Vagina (tissue), 2 donors: ENCODE measurements at regions not wholly inside any gene's neighbourhood (a gene's known extent, or its start where the extent isn't known, plus 50 kb on each side); places are given as distances from the start of the nearest gene placed in this dataset.
"Not testable (repeated sequence)": the region's sequence is repeated elsewhere in the genome, so short reads cannot be mapped to it uniquely, and the experiment has no call there.

Experiments used
- DNase-seq, 2 donors: peaks; one replicate each; pipeline ENCODE4 v3.0.0-alpha.2; 2017; ENCODE audit errors: extremely low spot score in 2 of 2
- H3K27ac ChIP-seq: fragments of 200-600 bp; sonication (generic); one replicate; pipeline ENCODE4 v1.5.1; 2019
- H3K27me3 ChIP-seq: fragments of 200-600 bp; sonication (generic); one replicate; pipeline ENCODE4 v1.5.1; 2019
- H3K36me3 ChIP-seq, 2 donors: fragments of 200-600 bp; sonication (generic); one replicate each; pipeline ENCODE4 v1.5.1; 2017 to 2019
- H3K4me1 ChIP-seq: fragments of 200-600 bp; sonication (generic); one replicate; pipeline ENCODE4 v1.5.1; 2019
- H3K4me3 ChIP-seq, 2 donors: fragments of 200-600 bp; sonication (generic); 1 replicate in 1 of 2; 2 replicates in 1 of 2; pipeline ENCODE4 v1.5.1; 2016 to 2019
- H3K9me3 ChIP-seq: fragments of 200-600 bp; sonication (generic); one replicate; pipeline ENCODE4 v1.5.1; 2019
- POLR2A ChIP-seq, 2 donors: fragments of 450-650 bp; IDR thresholded peaks; one replicate each; pipeline ENCODE4 v1.6.1; 2017; ENCODE audit warnings: antibody characterized with exemption in 2 of 2, mild to moderate bottlenecking in 2 of 2, moderate library complexity in 2 of 2
- POLR2AphosphoS5 ChIP-seq, 2 donors: sonication (generic); formaldehyde crosslinking; IDR thresholded peaks; one replicate each; pipeline ENCODE4 v1.9.0; 2017; ENCODE audit warnings: antibody characterized with exemption in 2 of 2, mild to moderate bottlenecking in 2 of 2, low read depth in 1 of 2; ENCODE audit not compliant: insufficient read depth in 1 of 2
- intact Hi-C: fragments of 100-400 bp; cut with DNase I; formaldehyde crosslinking; loops from one replicate; pipeline ENCODE4 v1.15.1; 2023
- TF ChIP-seq, protein P1 (sequence below), 3 experiments: fragments of 450-650 bp in 2 of 3; fragments of 200-600 bp in 1 of 3; sonication (generic) in 1 of 3; IDR thresholded peaks; one replicate each; pipeline ENCODE4 v1.5.1; 2017 to 2019; ENCODE audit warnings: antibody characterized with exemption in 3 of 3, mild to moderate bottlenecking in 2 of 3, moderate library complexity in 2 of 3

DNA sequence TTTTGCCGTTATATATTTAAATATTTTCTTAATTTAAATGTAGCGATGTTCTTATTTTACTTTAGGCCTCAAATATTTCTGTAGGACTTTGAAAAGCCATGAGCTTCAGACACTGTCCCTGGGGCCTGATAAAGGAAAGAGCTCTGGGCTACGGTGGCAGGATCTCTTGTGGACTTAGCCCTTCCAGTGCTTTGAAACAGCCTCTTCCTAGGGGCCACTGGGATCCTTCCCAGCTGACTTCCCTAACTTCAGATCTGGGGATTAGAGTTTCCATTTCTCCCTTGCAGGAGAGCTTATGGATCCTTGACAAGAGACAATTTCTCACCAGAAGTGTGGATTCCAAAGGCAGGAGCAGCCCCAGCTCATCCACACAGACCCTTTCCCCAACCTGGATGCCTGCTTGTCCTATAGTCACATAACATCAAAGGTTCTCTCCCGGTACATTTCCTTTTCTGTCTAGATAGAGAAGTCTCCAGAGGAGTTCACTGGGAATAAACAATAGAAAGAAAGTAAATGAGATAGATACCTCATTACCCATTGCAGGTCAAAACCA, 221.4 kb downstream of the TTC6 start:
- no peak for DNase-seq
- no peaks in the 10 kb centered on the region for H3K27me3 ChIP-seq
- TF ChIP-seq, protein P1, sequence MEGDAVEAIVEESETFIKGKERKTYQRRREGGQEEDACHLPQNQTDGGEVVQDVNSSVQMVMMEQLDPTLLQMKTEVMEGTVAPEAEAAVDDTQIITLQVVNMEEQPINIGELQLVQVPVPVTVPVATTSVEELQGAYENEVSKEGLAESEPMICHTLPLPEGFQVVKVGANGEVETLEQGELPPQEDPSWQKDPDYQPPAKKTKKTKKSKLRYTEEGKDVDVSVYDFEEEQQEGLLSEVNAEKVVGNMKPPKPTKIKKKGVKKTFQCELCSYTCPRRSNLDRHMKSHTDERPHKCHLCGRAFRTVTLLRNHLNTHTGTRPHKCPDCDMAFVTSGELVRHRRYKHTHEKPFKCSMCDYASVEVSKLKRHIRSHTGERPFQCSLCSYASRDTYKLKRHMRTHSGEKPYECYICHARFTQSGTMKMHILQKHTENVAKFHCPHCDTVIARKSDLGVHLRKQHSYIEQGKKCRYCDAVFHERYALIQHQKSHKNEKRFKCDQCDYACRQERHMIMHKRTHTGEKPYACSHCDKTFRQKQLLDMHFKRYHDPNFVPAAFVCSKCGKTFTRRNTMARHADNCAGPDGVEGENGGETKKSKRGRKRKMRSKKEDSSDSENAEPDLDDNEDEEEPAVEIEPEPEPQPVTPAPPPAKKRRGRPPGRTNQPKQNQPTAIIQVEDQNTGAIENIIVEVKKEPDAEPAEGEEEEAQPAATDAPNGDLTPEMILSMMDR (IDR thresholded peaks at IDR 0.05): no peak
- TF ChIP-seq POLR2A (IDR thresholded peaks at IDR 0.05) (no peak), POLR2AphosphoS5 (IDR thresholded peaks at IDR 0.05; ENCODE audit: insufficient read depth in 1 of 2, low read depth in 1 of 2) (no peak)
- H3K9me3 ChIP-seq: no peaks in the 10 kb centered on the region
- no peak overlapping the region for H3K4me3 ChIP-seq
- intact Hi-C loops: no loop called here
- no peaks in the 10 kb centered on the region for H3K36me3 ChIP-seq
- H3K27ac ChIP-seq: no peak overlapping the region
- H3K4me1 ChIP-seq: no peaks in the 10 kb centered on the region

DNA sequence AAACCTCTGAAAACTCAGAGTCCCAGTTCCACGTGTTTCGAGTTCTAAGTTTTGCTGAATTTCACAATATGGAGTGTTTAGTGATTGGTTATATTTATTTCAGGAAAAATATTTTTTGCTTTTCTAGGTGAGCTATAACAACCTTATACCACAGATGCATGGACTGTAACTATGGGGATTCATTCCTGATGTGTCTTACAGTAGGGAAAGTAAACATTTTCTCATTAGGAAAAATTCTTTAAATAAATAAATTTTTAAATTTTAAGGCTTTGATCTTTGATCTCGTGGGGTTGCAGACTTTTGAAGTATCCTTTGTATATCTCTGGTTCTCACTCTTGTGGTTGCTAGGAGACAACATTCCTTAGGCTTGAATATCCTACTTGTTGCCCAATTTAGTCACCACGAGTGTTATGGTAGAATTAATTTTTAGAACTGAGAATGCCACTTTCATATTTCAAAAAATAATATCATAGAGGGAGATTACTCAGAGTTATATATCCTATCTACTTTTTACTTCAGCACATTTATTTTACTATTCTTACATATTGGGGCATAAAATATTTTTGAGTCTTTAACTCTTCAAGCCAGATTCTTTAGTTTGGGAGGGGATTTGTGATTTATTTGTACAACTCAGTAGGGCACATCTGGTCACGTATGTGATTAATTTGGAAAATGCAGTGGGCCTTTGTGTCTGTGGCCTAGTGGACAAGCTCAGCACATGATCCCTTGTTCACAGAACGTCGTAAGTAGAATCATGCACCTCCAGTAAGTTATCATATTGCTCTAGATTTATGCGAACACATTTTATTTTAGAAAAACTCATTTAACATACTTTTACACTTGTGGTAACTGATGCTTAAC, 224.0 kb downstream of the TTC6 start:
- H3K4me3 ChIP-seq: no peak overlapping the region
- no peak overlapping the region for H3K27ac ChIP-seq
- intact Hi-C loops: no loop called here

DNA sequence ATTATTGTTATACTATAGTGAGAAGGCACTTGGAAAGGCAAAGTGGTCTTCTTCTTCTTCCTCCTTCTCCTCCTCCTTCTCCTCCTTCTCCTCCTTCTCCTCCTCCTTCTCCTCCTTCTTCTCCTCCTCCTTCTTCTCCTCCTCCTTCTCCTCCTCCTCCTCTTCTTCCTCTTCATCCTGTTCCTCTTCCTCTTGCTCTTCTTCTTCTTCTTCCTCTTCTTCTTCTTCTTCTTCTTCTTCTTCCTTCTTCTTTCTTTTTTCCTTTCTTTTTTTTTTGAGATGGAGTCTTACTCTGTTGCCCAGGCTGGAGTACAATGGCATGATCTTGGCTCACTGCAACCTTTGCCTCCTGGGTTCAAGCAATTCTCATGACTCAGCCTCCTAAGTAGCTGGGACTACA, 225.4 kb downstream of the TTC6 start:
- H3K27ac ChIP-seq, DNase-seq, H3K27me3 ChIP-seq, H3K4me3 ChIP-seq, intact Hi-C loops, H3K9me3 ChIP-seq, H3K36me3 ChIP-seq, H3K4me1 ChIP-seq: not testable (repeated sequence)

More for the DNA sequence above, 224.0 kb downstream of the TTC6 start:
- TF ChIP-seq, protein P1 (IDR thresholded peaks at IDR 0.05): no peak
- TF ChIP-seq POLR2AphosphoS5 (IDR thresholded peaks at IDR 0.05; ENCODE audit: insufficient read depth in 1 of 2, low read depth in 1 of 2) (no peak), POLR2A (IDR thresholded peaks at IDR 0.05) (no peak)
- H3K9me3 ChIP-seq: no peaks in the 10 kb centered on the region
- no peaks in the 10 kb centered on the region for H3K27me3 ChIP-seq
- H3K4me1 ChIP-seq: no peaks in the 10 kb centered on the region
- DNase-seq: no peak
- H3K36me3 ChIP-seq: no peaks in the 10 kb centered on the region

DNA sequence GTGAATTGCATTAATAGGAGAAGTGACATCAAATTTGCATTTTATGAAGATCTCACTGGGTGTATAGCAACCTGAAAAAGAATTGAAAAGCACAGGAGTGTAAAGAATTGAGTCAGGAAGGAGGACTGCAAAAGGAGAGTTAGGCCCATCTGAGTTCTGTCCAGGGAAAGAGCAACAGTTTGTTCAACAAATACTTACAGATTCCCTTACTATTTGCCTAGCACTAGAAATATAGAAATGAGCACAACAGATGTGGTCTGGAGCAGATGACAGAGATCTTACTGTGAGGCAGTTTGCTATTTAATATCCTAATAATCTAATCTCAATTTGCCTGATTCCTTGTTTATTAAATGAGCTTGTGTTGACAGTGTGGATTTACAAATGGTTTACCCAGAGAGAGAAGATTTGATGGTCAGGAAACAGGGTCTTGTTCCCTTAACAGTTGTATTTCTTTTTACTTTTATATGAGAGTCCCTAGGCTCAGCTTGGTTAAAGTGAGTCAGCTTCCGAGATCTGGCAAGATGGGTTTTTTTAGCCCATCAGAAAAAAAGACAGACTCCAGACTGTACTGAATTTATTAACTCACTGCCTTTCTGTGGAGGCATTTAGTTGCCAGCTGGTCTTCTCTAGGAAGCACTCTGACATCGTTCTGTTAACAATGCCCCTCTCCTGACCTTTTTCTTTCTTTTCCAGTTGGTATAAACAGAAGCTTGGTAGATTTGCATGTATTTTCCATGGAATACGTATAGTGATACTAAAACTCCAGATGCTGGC, 229.7 kb downstream of the TTC6 start:
- Histone ChIP-seq H3K36me3 (no peaks in the 10 kb centered on the region), H3K4me3 (no peak overlapping the region), H3K4me1 (no peaks in the 10 kb centered on the region), H3K9me3 (no peaks in the 10 kb centered on the region), H3K27me3 (no peaks in the 10 kb centered on the region), H3K27ac (no peak overlapping the region)
- intact Hi-C loops: no loop called here
- no peak for TF ChIP-seq POLR2AphosphoS5 (IDR thresholded peaks at IDR 0.05; ENCODE audit: insufficient read depth in 1 of 2, low read depth in 1 of 2)
- DNase-seq: no peak

DNA sequence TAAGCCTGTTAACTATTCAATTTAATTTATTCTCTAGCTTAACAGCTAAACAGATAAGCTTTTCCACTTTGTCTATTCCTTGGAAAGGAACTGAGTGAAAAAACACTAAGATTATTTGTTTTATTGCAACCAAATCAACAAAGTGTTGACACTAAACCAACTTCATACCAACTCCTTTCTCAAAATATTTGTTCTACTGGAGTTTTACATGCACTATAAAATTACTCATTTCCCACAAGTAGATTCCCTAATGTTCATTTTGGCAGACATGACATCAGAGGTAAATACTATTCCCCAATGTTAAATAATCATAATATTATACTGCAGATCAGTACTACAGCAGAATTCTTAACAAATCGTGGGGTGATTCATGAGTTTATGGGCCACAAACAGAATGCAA, 231.4 kb downstream of the TTC6 start:
- TF ChIP-seq, protein P1 (IDR thresholded peaks at IDR 0.05): no peak
- TF ChIP-seq POLR2AphosphoS5 (IDR thresholded peaks at IDR 0.05; ENCODE audit: insufficient read depth in 1 of 2, low read depth in 1 of 2) (no peak), POLR2A (IDR thresholded peaks at IDR 0.05) (no peak)
- intact Hi-C loops: no loop called here
- no peak for DNase-seq
- H3K4me3 ChIP-seq: no peak overlapping the region
- H3K36me3 ChIP-seq: no peaks in the 10 kb centered on the region
- no peak overlapping the region for H3K27ac ChIP-seq
- H3K4me1 ChIP-seq: no peaks in the 10 kb centered on the region
- H3K9me3 ChIP-seq: no peaks in the 10 kb centered on the region
- no peaks in the 10 kb centered on the region for H3K27me3 ChIP-seq
